ENCODE measurements at regions not wholly inside any gene's neighbourhood (a gene's known extent, or its start where the extent isn't known, plus 50 kb on each side); places are given as distances from the start of the nearest gene placed in this dataset.

DNA sequence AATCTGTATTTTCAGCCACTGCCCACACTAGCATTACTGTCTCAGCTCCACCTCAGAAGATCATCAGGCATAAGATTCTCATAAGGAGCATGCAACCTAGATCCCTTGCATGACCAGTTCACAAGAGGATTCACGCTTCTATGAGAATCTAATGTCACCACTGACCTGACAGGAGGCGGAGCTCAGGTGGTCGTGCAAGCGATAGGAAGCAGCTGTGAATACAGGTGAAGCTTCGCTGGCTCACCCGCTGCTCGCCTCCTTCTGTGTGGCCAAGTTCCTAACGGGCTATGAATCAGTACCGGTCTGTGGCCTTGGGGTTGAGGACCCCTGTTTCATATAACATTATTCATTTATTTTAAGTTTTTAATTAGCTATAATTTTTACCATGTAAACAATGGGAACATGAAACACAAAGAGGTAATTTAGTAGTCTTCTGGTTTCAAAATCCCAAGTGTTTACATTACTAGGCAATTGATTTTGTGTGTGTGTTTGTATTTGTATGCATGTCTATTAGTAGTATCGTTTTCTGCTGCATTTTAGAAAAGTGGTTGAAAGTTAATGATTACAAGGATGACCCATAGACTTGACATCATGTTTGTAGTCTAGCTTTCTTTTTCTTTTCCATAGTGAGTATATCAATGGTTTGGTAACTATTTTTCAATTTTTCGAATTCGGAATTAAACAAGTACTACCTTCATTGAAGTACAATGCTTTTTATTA lies 159.4 kb downstream of the TENT4A start:
- Histone ChIP-seq H3K27me3 (ENCODE audit: insufficient read depth, poor library complexity, severe bottlenecking) (no peaks in the 10 kb centered on the region), H3K4me3 (replicated peaks; ENCODE audit: insufficient read depth, low read length) (no peak overlapping the region), H3K27ac (replicated peaks) (no peak overlapping the region)
- no peak for DNase-seq (ENCODE audit: low read depth in 1 of 2, low spot score in 1 of 2)
- TF ChIP-seq SPI1 (IDR thresholded peaks at IDR 0.05; ENCODE audit: borderline replicate concordance, low read depth) (no peak), CTCF (IDR thresholded peaks at IDR 0.05; ENCODE audit: insufficient read depth, low read length) (no peak)

- no peak for DNase-seq (ENCODE audit: low read depth in 1 of 2, low spot score in 1 of 2)
- TF ChIP-seq CTCF (IDR thresholded peaks at IDR 0.05; ENCODE audit: insufficient read depth, low read length), result no peak
- no peak for TF ChIP-seq SPI1 (IDR thresholded peaks at IDR 0.05; ENCODE audit: borderline replicate concordance, low read depth)
- no peak for TF ChIP-seq REST (IDR thresholded peaks at IDR 0.05; ENCODE audit: insufficient replicate concordance, low read depth)
Measured at GRCh38 chr5:6873359-6873758, 160.1 kb downstream of the TENT4A start.

DNA sequence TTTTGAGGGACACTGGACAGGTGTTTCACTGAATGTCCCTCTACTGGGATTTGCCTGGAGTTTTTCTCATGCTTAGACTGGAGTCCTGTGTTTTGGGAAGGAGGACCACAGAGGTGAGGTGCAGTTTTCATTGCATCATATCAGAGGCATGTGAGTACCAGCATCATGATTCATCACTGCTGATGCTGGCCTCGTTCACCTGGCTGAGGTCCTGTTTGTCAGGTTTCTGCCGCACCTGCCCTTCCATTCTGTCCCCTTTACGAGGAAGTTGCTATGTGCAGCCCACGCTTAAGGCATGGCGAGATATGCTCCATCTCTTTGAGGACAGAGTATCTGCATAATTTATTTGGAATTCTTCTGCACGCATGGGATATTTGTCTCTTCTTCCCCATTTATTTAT lies 162.1 kb downstream of the TENT4A start:
- no peaks in the 10 kb centered on the region for H3K27me3 ChIP-seq (ENCODE audit: insufficient read depth, poor library complexity, severe bottlenecking)
- H3K4me3 ChIP-seq (replicated peaks; ENCODE audit: insufficient read depth, low read length), result no peak overlapping the region
- no peak for DNase-seq (ENCODE audit: low read depth in 1 of 2, low spot score in 1 of 2)
- H3K27ac ChIP-seq (replicated peaks), result no peak overlapping the region
- TF ChIP-seq REST (IDR thresholded peaks at IDR 0.05; ENCODE audit: insufficient replicate concordance, low read depth) (no peak), GABPA (IDR thresholded peaks at IDR 0.05; ENCODE audit: low read depth) (no peak), POLR2AphosphoS5 (IDR thresholded peaks at IDR 0.05; ENCODE audit: low read depth) (no peak)

More at GRCh38 chr5:6873359-6873758, 160.1 kb downstream of the TENT4A start:
- H3K27ac ChIP-seq (replicated peaks), result no peak overlapping the region
- no peaks in the 10 kb centered on the region for H3K27me3 ChIP-seq (ENCODE audit: insufficient read depth, poor library complexity, severe bottlenecking)
- H3K4me3 ChIP-seq (replicated peaks; ENCODE audit: insufficient read depth, low read length), result no peak overlapping the region

GRCh38 chr5:6877986-6878828 lies 165.0 kb downstream of the TENT4A start:
- Histone ChIP-seq H3K27me3 (ENCODE audit: insufficient read depth, poor library complexity, severe bottlenecking) (no peaks in the 10 kb centered on the region), H3K27ac (replicated peaks) (no peak overlapping the region), H3K4me3 (replicated peaks; ENCODE audit: insufficient read depth, low read length) (no peak overlapping the region)
- TF ChIP-seq GABPA (IDR thresholded peaks at IDR 0.05; ENCODE audit: low read depth), result no peak
- TF ChIP-seq SPI1 (IDR thresholded peaks at IDR 0.05; ENCODE audit: borderline replicate concordance, low read depth), result no peak
- TF ChIP-seq POLR2AphosphoS5 (IDR thresholded peaks at IDR 0.05; ENCODE audit: low read depth), result no peak
- no peak for TF ChIP-seq CTCF (IDR thresholded peaks at IDR 0.05; ENCODE audit: insufficient read depth, low read length)
- no peak for TF ChIP-seq REST (IDR thresholded peaks at IDR 0.05; ENCODE audit: insufficient replicate concordance, low read depth)
- no peak for DNase-seq (ENCODE audit: low read depth in 1 of 2, low spot score in 1 of 2)
